ENCODE measurements at regions not wholly inside any gene's neighbourhood (a gene's known extent, or its start where the extent isn't known, plus 50 kb on each side); places are given as distances from the start of the nearest gene placed in this dataset.

GRCh38 chr2:167404627-167405284 is 516.5 kb downstream of the XIRP2 start:
- DNase-seq (ENCODE audit: low read depth): peak; percentile 82
- H3K4me3 ChIP-seq (ENCODE audit: low read depth, low read length): no peak overlapping the region
- TF ChIP-seq CTCF (conservative IDR thresholded peaks at IDR 0.05; ENCODE audit: low read depth, low read length): no peak

- no peak for DNase-seq (ENCODE audit: low read depth)
- no peak for TF ChIP-seq CTCF (conservative IDR thresholded peaks at IDR 0.05; ENCODE audit: low read depth, low read length)
- no peak overlapping the region for H3K4me3 ChIP-seq (ENCODE audit: low read depth, low read length)
These were observed 513.0 kb downstream of the XIRP2 start for GRCh38 chr2:167401309-167401708.

GRCh38 chr2:167400546-167400945 is 512.3 kb downstream of the XIRP2 start:
- no peak for TF ChIP-seq CTCF (conservative IDR thresholded peaks at IDR 0.05; ENCODE audit: low read depth, low read length)
- no peak overlapping the region for H3K4me3 ChIP-seq (ENCODE audit: low read depth, low read length)
- DNase-seq (ENCODE audit: low read depth): no peak

- TF ChIP-seq CTCF (conservative IDR thresholded peaks at IDR 0.05; ENCODE audit: low read depth, low read length): no peak
- DNase-seq (ENCODE audit: low read depth): no peak
- no peak overlapping the region for H3K4me3 ChIP-seq (ENCODE audit: low read depth, low read length)
These were observed 510.6 kb downstream of the XIRP2 start for GRCh38 chr2:167398873-167399272.

- H3K4me3 ChIP-seq (ENCODE audit: low read depth, low read length): no peak overlapping the region
- TF ChIP-seq CTCF (conservative IDR thresholded peaks at IDR 0.05; ENCODE audit: low read depth, low read length): no peak
- DNase-seq (ENCODE audit: low read depth): no peak
These were observed 500.6 kb downstream of the XIRP2 start for GRCh38 chr2:167388901-167389300.

- no peak overlapping the region for H3K4me3 ChIP-seq (ENCODE audit: low read depth, low read length)
- DNase-seq (ENCODE audit: low read depth): no peak
- no peak for TF ChIP-seq CTCF (conservative IDR thresholded peaks at IDR 0.05; ENCODE audit: low read depth, low read length)
These were observed 500.2 kb downstream of the XIRP2 start for GRCh38 chr2:167388497-167388896.

GRCh38 chr2:167386694-167387093 is 498.4 kb downstream of the XIRP2 start:
- no peak for TF ChIP-seq CTCF (conservative IDR thresholded peaks at IDR 0.05; ENCODE audit: low read depth, low read length)
- no peak for DNase-seq (ENCODE audit: low read depth)
- H3K4me3 ChIP-seq (ENCODE audit: low read depth, low read length): no peak overlapping the region
